ENCODE measurements at regions not wholly inside any gene's neighbourhood (a gene's known extent, or its start where the extent isn't known, plus 50 kb on each side); places are given as distances from the start of the nearest gene placed in this dataset.

- TF ChIP-seq CTCF (IDR thresholded peaks at IDR 0.05; ENCODE audit: partially characterized antibody, unreplicated experiment), result no peak
- Mint-ChIP-seq H3K4me3 (ENCODE audit: unreplicated experiment) (no peak overlapping the region), H3K27me3 (ENCODE audit: unreplicated experiment) (no peaks in the 10 kb centered on the region), H3K4me1 (ENCODE audit: low read depth, unreplicated experiment) (no peaks in the 10 kb centered on the region), H3K27ac (ENCODE audit: unreplicated experiment) (no peak overlapping the region), H3K9me3 (ENCODE audit: unreplicated experiment) (no peaks in the 10 kb centered on the region), H3K36me3 (ENCODE audit: unreplicated experiment) (no peaks in the 10 kb centered on the region)
- DNase-seq, result no peak
These were observed 218.4 kb downstream of the MREG start for GRCh38 chr2:215794829-215795546.

GRCh38 chr2:215793747-215794595 is 219.4 kb downstream of the MREG start:
- H3K4me1 Mint-ChIP-seq (ENCODE audit: low read depth, unreplicated experiment), result no peaks in the 10 kb centered on the region

GRCh38 chr2:215791481-215791937 is 221.8 kb downstream of the MREG start:
- no peak for DNase-seq
- H3K9me3 Mint-ChIP-seq (ENCODE audit: unreplicated experiment), result peaks cover 3% of the 10 kb centered on the region
- no peak for TF ChIP-seq CTCF (IDR thresholded peaks at IDR 0.05; ENCODE audit: partially characterized antibody, unreplicated experiment)
- H3K27me3 Mint-ChIP-seq (ENCODE audit: unreplicated experiment), result peaks cover 2% of the 10 kb centered on the region
- H3K36me3 Mint-ChIP-seq (ENCODE audit: unreplicated experiment), result no peaks in the 10 kb centered on the region
- H3K4me3 Mint-ChIP-seq (ENCODE audit: unreplicated experiment), result no peak overlapping the region
- no peaks in the 10 kb centered on the region for H3K4me1 Mint-ChIP-seq (ENCODE audit: low read depth, unreplicated experiment)
- H3K27ac Mint-ChIP-seq (ENCODE audit: unreplicated experiment), result no peak overlapping the region

More at GRCh38 chr2:215793747-215794595, 219.4 kb downstream of the MREG start:
- TF ChIP-seq CTCF (IDR thresholded peaks at IDR 0.05; ENCODE audit: partially characterized antibody, unreplicated experiment), result no peak
- Mint-ChIP-seq H3K27me3 (ENCODE audit: unreplicated experiment) (peaks cover 2% of the 10 kb centered on the region), H3K36me3 (ENCODE audit: unreplicated experiment) (no peaks in the 10 kb centered on the region), H3K27ac (ENCODE audit: unreplicated experiment) (no peak overlapping the region), H3K4me3 (ENCODE audit: unreplicated experiment) (no peak overlapping the region), H3K9me3 (ENCODE audit: unreplicated experiment) (no peaks in the 10 kb centered on the region)
- no peak for DNase-seq

GRCh38 chr2:215790523-215791421 is 222.6 kb downstream of the MREG start:
- no peak for TF ChIP-seq CTCF (IDR thresholded peaks at IDR 0.05; ENCODE audit: partially characterized antibody, unreplicated experiment)
- no peak overlapping the region for H3K4me3 Mint-ChIP-seq (ENCODE audit: unreplicated experiment)
- no peaks in the 10 kb centered on the region for H3K36me3 Mint-ChIP-seq (ENCODE audit: unreplicated experiment)
- no peaks in the 10 kb centered on the region for H3K4me1 Mint-ChIP-seq (ENCODE audit: low read depth, unreplicated experiment)
- DNase-seq, result no peak
- no peak overlapping the region for H3K27ac Mint-ChIP-seq (ENCODE audit: unreplicated experiment)
- peaks cover 4% of the 10 kb centered on the region for H3K9me3 Mint-ChIP-seq (ENCODE audit: unreplicated experiment)
- H3K27me3 Mint-ChIP-seq (ENCODE audit: unreplicated experiment), result peaks cover 2% of the 10 kb centered on the region
